GM21717 (cell line): ENCODE measurements at regions not wholly inside any gene's neighbourhood (a gene's known extent, or its start where the extent isn't known, plus 50 kb on each side); places are given as distances from the start of the nearest gene placed in this dataset.
"Not testable (repeated sequence)": the region's sequence is repeated elsewhere in the genome, so short reads cannot be mapped to it uniquely, and the experiment has no call there.

Experiments used
- ATAC-seq: cut with Tn5 transposase; IDR thresholded peaks from one replicate; pipeline ENCODE4 v1.9.1; 2021; ENCODE audit warnings: mild to moderate bottlenecking, moderate library complexity; ENCODE audit not compliant: unreplicated experiment

DNA sequence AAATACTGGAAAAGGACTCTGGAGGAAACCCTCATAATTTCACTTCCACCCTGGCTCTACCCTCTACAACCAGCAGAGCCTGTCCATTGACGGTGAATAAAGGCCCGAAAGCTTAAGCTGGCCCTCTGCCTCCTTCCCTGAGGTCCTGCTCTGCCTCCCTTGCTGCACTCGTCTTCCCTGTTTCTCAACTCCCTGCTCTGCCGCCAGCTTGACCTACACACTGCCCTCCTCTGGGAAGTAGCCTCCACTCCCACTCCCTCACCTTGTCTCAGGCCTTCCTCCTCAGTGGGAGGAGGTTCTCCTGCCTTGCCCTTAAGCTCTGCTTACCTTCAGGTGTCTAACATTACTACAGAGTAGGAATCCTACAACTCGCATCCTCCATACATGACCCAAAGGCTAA lies 608.6 kb upstream of the NR3C2 start:
- ATAC-seq, result no peak

DNA sequence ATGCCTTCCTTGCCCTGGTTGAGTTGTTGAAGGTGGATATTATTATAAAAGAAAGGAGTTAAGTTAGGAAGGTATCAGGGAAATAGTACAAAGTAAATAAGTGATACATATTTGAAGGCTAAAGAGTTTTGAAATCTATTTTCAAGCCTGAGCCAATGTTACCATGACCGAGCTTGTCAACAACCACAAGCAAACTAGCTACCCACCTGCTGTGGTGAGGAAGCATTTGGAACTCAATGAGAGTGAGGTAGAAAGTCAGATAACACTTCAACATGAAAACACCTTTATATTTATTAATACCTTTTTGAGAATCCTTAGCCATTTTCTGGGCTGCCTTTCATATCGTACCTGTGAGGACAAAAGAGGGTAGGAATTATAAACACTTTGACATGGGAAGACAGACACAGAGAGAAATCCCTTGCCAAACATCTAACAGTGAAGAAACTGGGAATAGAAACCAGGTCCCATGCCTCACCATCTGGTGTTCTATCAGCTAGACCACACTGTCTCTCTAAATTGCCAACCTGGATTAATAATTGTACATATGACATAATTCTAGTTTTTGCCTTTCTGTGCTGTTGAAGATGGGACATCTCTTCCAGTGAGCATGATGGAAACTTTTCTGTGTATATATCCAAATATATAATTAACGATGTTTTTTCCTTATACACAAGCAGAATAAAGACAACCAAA lies 606.4 kb upstream of the NR3C2 start:
- ATAC-seq, result no peak

DNA sequence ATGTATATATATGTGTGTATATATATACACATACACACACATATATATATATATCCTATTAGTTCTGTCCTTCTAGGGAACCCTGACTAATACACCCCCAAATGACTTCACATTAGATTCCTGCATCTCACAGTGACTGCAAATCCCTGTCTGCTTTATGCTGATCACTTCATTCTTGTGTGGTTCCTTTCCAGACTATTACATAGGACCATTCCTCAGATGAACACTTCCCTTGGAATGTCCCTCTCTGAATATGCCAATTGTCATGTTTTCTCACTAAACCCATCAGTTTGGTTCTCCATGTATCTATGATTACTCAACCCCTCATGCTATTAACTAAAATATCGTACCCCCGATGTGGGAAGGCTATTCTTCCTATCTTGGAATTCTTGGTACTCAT lies 605.2 kb upstream of the NR3C2 start:
- no peak for ATAC-seq

DNA sequence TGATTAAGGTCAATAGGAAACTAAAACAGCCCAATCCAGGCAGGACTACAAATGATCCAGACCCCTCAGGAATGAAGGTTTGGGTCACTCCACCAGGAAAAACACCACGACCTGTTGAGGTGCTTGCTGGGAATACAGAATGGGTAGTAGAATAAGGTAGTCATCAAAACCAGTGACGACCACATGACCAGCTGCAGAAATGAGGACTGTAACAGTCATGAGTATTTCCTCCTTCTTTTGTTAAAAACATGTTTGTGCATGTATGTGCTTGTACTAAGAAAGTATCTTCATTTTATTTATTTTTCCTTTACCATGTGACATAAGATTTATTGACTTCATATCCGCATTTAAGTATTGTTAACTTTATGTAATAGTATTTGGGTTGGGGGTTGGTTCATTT lies 603.5 kb upstream of the NR3C2 start:
- no peak for ATAC-seq

DNA sequence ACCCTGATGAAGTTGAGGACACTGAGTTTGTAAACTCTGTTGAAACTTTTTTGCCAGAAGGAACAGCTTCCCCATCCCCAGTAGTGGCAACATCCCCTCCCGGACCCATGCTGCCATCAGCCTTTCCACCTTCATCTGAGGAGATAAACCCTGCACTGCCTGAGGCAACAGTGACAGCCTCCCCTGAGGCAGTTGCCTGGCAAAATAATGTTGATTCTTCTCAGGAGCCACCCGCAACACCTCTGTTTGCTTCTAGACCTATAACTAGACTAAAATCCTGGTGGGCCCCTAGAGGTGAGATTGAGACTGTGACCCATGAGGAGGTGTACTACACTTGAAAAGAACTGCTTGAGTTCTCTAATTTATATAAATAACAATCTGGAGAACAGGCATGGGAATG lies 597.6 kb upstream of the NR3C2 start:
- ATAC-seq, result not testable (repeated sequence)

DNA sequence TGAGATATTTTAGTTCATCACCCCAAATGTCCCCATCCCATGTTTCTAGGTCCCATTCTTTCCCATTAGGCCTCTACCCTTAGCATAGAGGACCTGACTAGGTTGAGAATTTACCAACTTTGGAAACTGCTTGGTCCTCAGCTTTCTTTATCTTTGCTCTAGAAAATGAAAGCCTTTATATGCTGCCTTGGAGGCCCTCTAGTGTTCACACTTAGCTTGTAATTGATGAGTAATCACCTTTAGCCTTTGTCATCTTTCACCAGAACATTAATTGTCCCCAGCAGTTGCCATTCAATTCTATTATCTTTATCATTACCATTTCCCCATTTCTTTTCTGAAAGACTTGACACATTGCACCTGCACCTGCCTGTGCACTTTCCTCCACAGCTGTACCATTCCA lies 589.2 kb upstream of the NR3C2 start:
- ATAC-seq, result peak; percentile 63

DNA sequence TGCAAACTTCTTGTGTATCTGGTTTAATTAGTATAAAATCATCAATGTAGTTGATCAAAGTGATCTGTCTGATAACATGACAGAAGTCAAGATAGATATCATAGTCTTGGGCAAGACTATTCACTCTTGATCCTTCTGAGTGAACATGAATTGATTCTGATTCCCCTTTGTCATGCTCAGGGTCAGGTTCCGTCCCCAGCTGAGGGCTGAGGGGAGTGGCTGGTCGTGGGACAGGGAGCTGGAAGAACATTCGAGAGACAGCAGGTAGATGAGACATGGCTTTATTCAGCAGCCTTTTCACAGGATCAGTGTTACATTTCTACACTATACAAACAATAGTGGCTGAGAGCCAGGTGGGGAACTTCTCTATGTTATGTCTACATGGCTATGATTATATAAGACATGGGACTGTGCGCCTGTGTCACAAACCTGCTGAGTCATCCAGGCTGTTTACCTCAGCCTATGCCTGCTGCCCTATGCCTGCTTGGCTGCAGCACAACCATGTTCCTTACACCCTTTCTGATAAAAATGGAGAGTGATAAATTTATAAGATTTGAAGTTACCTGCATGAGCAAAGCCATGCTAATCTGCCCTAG lies 586.9 kb upstream of the NR3C2 start:
- ATAC-seq, result no peak

DNA sequence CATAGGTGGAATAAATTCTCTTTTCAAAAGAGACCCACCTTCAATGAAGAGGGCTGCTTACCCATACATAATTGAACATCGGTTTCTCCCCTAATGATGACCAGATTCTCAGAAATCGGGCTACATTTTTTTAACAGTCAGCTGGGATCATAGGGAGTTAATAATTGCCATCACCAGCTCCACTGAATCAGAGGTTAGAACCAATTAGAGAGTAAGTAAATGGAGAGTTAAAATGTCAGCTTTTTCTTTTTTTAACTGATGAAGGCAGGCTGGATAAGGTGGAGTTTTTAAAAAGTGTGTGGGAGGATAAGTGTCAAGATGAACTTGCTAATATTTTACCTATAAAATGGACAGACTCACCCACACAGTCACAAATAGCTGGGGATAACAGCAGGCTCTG lies 584.5 kb upstream of the NR3C2 start:
- no peak for ATAC-seq

DNA sequence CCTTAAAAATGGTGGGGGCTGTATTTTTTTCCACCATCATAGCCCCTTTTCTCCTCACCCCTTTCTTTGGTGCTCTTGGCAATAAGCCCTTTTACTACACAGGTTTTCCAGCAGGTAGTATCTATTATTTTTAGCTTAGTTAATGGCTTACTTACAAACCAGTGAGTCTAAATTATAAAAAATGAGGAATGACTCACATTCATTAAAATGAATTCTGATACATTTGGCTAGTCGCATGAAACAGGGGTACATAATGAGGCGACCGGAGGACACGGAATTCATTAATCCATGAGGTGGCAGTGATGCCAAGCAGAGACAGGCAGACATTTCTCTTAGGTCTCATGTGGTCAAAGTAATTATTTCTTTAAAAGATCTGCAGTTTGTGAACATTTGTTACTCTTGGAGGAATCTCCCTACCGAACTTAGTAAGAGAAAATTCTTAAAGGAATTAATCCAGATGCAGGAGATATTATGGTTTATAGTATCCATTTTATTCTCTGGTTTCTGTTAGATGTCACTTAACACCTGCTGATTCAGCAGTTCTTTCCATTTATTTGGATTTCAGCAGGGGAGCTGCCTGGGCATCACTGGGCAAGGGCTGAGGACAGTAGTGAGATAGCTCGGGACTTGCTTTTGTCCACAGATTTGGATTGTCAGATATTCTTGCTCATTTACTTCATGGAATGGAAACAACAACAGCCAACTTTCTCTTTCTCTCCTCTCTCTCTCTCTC lies 575.0 kb upstream of the NR3C2 start:
- ATAC-seq, result no peak

DNA sequence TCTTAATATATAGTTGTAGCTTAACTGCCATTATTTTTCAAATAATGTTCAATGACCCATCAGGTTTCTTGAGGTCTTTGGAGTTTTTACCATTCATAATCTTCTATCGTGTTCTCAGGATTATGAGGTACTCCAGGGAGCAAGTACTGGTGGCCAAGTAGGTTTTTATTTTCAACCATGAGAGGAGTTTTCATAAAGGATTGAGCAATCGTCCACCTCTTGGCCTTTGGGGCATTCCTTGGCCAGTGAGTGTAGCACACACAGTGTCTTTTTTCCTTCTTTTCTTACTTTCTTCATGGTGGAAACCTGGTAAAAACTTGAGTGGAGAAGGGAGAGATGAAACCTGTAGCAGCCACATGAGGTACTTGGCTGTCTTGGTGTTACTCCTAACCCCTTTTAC lies 567.0 kb upstream of the NR3C2 start:
- ATAC-seq, result no peak

DNA sequence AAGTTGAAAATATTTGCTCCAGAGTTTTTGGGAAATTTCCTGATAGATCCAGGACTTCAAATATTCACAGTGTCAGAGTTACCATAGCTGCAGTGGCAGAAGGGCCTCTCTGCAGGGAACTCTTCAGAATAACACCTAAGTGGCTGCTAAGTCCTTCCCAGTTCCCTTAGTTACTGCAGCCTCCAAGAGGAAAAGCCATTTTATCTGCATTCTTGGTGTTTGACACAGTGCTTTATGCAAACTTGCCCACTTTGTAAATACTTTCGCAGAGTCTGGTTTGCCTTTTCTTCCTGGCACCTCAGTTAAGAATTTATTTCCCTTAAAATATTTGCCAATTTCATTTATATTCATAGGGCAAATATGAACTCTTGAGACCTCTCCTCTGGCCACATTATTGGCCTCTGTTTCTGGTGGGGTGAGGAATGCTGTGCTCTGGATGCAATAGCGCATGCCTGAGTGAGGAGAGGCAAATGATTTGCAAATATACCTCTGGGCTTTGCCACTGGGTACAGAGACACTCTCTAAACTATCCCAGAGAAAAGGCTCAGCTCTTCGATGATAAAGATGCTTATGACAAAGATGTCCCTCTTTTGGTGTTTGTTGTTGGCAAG lies 566.3 kb upstream of the NR3C2 start:
- no peak for ATAC-seq

DNA sequence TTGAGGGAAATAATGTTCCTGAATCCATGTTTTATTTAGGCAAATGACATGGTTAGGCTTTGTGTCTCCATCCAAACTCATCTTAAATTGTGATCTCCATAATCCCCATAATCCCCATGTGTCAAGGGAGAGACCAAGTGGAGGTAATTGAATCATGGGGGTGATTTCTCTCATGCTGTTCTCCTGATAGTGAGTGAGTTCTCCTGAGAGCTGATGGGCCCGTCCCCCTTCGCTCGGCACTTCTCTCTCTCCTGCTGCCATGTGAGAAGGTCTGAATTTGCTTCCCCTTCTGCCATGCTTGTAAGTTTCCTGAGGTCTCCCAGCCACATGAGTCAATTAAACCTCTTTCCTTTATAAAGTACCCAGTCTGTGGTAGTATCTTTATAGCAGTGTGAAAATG lies 563.0 kb upstream of the NR3C2 start:
- no peak for ATAC-seq

DNA sequence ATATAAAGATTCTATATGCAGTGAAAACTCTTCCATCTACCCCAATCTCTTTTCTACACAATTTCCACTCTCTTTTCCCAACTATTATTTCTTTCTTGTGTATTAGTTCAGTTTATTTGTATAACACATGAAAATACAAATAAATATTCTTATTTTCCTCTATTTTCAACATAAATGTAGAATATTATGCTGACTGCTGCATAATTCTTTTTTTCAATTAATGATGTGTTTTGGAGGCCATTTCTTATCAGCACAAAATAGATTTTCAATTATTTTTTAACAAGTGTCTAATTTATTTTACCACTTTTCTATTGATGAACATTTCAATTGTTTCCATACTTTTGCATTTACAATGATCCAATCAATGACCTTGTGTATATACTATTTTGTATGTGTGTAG lies 557.7 kb upstream of the NR3C2 start:
- ATAC-seq, result no peak

DNA sequence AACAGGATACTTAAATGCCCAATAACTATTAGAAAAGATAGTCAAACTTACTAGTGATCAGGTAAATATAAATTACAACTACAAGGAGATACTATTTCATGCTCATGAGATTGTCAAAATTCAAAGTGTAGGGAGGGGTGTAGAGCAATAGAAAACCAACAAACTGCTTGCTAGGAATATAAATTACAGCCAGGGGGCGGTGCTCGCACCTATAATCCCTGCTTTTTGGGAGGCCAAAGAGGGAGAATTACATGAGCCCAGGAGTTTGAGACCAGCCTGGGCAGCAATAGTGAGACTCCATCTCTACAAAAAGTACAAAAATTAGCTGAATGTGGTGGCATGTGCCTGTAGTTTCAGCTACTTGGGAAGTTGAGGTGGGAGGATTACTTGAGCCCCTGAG lies 556.5 kb upstream of the NR3C2 start:
- no peak for ATAC-seq

DNA sequence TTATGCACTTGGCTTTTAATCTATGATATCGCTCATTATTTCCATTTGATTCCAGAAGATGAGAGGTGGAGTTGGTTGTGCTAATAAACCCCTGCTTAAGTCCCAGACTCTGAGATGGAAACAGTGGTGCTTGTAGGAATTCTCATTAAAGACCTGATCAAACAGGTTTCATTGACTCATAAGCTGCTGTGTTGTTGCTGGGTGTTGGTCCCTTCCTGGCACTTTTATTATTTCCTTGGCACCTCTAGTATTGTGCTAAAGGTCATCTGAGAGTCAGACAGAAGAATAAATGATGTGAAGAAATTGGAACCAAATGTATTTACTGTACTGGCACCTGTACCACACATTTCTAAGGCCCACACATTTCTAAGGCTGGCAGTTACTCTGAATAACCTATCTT lies 544.7 kb upstream of the NR3C2 start:
- ATAC-seq, result no peak

DNA sequence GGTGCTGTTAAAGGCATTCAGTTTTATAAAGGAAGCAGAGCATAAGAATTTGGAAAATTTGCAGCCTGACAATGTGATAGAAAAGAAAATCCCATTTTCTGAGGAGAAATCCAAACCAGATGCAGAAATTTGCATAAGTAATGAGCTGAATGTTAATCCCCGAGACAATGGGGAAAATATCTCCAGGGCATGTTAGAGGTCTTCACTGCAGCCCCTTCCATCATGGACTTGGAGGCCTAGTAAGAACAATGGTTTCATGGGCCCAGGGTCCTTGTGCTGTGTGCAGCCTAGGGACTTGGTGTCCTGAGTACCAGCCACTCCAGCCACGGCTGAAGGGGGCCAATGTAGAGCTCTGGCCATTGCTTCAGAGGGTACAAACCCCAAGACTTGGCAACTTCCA lies 542.7 kb upstream of the NR3C2 start:
- no peak for ATAC-seq

DNA sequence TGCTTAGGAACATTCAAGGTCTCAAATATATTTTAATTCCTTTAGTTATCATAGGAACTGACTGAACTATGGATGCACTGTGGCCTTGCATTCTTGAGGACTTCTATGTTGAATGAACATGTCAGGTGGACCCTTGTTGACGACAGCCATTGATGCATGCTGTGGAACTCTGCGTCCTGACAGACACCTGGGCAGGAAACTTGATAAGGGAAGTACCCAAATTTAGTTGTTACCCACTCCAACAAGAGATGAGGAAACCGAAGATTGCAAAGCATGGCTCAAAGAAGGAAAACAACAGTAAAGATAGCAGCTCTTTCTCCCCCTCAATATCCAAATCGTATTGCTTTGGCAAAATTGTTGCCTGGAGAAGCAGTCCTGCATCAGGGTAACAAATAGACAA lies 540.0 kb upstream of the NR3C2 start:
- no peak for ATAC-seq

DNA sequence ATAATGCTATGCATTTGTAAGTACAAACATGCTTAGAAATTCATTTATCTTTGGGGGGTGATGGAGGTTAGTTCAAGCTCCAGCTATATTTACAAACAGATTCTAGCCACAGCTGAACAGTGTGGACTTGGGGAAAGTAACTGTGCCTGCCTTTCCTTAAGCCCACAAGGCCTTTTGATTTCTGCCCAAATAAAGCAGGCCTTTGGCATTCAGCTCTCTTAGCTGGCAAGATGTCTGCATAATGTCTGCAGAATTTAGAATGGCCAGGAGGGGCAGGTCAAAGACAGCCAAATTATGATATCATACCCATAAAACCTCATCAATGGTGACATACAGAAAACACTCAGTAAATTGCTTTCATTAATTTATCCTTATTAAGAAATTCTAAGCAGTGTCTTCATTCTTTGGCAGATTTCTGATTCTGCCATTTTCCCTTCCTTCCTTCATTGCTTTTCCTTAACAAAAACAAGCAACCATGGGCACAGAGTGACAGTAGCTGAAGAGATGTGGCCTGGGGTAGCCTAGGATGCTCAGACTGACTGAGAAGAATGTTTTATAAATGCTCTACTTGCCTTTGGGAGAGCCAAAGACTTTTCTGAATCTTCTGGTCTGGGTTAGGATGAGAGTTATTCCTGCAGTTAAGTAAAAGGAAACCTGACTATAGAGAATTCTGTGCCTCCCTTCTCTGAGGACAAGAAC lies 538.7 kb upstream of the NR3C2 start:
- ATAC-seq, result no peak

DNA sequence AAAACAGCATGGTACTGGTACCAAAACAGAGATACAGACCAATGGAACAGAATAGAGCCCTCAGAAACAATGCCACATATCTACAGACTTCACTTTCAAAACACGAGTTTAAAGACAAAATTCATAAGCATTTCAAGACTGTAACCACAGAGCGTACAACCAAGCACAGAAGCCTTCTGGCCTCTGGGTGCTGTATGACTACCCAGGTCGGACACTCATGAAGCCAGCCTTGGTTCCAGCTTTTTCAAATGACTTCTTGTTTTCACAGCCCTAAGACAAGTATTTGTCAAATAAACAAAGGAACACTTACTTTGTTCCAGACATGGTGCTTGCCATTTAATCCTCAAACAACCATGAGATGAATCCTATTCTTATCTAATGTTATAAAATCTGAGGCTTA lies 536.1 kb upstream of the NR3C2 start:
- ATAC-seq, result no peak

DNA sequence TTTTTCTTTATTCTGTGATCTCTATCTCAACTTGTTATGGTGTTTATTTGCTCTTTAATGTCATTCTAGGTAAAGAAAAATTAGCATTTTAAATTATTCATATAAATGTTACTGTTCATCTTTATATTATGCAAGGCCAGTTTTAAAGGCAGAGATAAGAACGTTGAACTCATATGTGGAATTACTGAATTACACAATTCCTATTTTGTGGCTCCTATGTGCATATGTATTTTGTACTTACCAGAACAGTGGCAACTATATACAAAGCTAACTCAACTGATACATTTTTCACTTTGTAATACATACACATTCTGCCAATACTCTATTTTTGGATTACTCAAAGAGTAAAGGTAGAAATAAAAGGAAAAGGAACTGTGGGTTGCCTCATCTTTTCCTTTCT lies 533.2 kb upstream of the NR3C2 start:
- no peak for ATAC-seq

DNA sequence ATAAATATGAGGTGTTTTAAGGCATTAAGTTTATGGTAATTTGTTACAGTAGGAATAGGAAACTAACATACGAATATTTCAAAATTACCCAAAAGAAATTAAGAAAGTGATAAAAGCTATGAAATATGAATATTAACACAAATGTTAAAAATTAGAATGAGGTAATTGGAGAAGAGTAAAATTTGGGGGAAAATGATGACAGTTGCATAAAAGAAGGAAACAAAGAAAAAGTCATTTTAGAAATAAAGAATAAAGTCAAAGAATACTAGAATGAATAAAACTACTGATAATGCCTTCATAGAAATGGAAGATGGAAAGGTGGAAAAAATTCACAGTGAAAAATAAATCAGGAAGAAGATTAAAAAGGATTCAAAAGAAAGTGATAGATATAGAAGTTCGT lies 522.9 kb upstream of the NR3C2 start:
- ATAC-seq, result no peak
